A549 (cell line): ENCODE measurements at regions not wholly inside any gene's neighbourhood (a gene's known extent, or its start where the extent isn't known, plus 50 kb on each side); places are given as distances from the start of the nearest gene placed in this dataset.

Experiments used
- ATAC-seq, 2 experiments: fragments of 200-7000 bp in 1 of 2; fragments of >200 bp in 1 of 2; cut with Nextera tagmentation in 1 of 2; cut with Tn5 transposase in 1 of 2; 3 replicates each; pipeline versions ENCODE4 v1.8.0 to v1.9.1; 2018 to 2020; ENCODE audit warnings: mild to moderate bottlenecking in 1 of 2, moderate library complexity in 1 of 2
- CTCF ChIA-PET: fragments of 300-600 bp; sonication (Branson Sonifier 250); formaldehyde crosslinking; extraction: SDS; loops from one replicate; lab custom pipeline; 2021; ENCODE audit warnings: antibody characterized with exemption, inconsistent platforms; lab: Yijun Ruan, JAX
- POLR2A ChIA-PET: fragments of 350-600 bp; formaldehyde crosslinking; extraction: SDS; loops from one replicate; lab custom pipeline; 2021; ENCODE audit warnings: antibody characterized with exemption, inconsistent platforms; lab: Yijun Ruan, JAX
- DNase-seq, 2 experiments: peaks; one replicate each; pipeline versions ENCODE4 v3.0.0 to v3.0.0-alpha.2; 2011 to 2016; ENCODE audit warnings: low read depth in 1 of 2, low spot score in 1 of 2
- FAIRE-seq: peaks from 2 replicates; lab custom pipeline; 2011; peaks lifted over from hg19 to GRCh38; lab: Jason Lieb, UNC
- H3K27ac ChIP-seq, 2 experiments: fragments of >200 bp; sonication (Bioruptor Twin); formaldehyde crosslinking; 3 replicates each; pipeline ENCODE4 v1.5.1; 2016 to 2017
- H3K4me1 ChIP-seq: fragments of >200 bp; sonication (Bioruptor Twin); formaldehyde crosslinking; 3 replicates; pipeline ENCODE4 v1.6.1; 2016
- H3K4me2 ChIP-seq: fragments of >200 bp; sonication (Bioruptor Twin); formaldehyde crosslinking; 3 replicates; pipeline ENCODE4 v1.6.1; 2016
- H3K4me3 ChIP-seq: fragments of >200 bp; sonication (Bioruptor Twin); formaldehyde crosslinking; 3 replicates; pipeline ENCODE4 v1.5.1; 2016
- H3K9me3 ChIP-seq: fragments of >200 bp; sonication (Bioruptor Twin); formaldehyde crosslinking; 3 replicates; pipeline ENCODE4 v1.6.1; 2016
- CBX8 ChIP-seq: fragments of 200-600 bp; sonication (generic); IDR thresholded peaks from 2 replicates; pipeline ENCODE4 v1.6.1; 2016
- ESRRA ChIP-seq: fragments of 150-350 bp; IDR thresholded peaks from 2 replicates; pipeline ENCODE4 v1.6.1; 2014; ENCODE audit warnings: mild to moderate bottlenecking, low read length, borderline replicate concordance
- FOSL2 ChIP-seq, 2 experiments: fragments of 450-650 bp in 1 of 2; fragments of >200 bp in 1 of 2; sonication (Bioruptor Twin) in 1 of 2; formaldehyde crosslinking; IDR thresholded peaks; 2 replicates each; pipeline versions ENCODE4 v1.5.0 to v1.6.1; 2016 to 2020; ENCODE audit warnings: mild to moderate bottlenecking in 1 of 2, moderate library complexity in 1 of 2
- GATA3 ChIP-seq: IDR thresholded peaks from 2 replicates; pipeline ENCODE4 v1.6.1; 2012; ENCODE audit warnings: borderline replicate concordance
- HOXB13 ChIP-seq: fragments of 250-450 bp; sonication (Bioruptor Pico); IDR thresholded peaks from 2 replicates; pipeline ENCODE4 v1.5.0; 2020; ENCODE audit warnings: low read depth, mild to moderate bottlenecking, moderate library complexity
- HOXB5 ChIP-seq: fragments of 250-450 bp; sonication (Bioruptor Pico); IDR thresholded peaks from 2 replicates; pipeline ENCODE4 v1.5.0; 2020; ENCODE audit warnings: mild to moderate bottlenecking, moderate library complexity
- MAFK ChIP-seq: fragments of 450-650 bp; IDR thresholded peaks from 2 replicates; pipeline ENCODE4 v1.6.1; 2014; ENCODE audit not compliant: partially characterized antibody
- NFE2L2 ChIP-seq: fragments of 150-350 bp; conservative IDR thresholded peaks from 2 replicates; pipeline ENCODE4 v1.6.1; 2014; ENCODE audit warnings: low read length
- RAD21 ChIP-seq, 2 experiments: fragments of >200 bp in 1 of 2; sonication (Bioruptor Twin) in 1 of 2; formaldehyde crosslinking in 1 of 2; IDR thresholded peaks in 1 of 2; conservative IDR thresholded peaks in 1 of 2; 2 replicates in 1 of 2; 3 replicates in 1 of 2; pipeline ENCODE4 v1.6.1; 2012 to 2018; ENCODE audit warnings: inconsistent platforms in 1 of 2
- RARB ChIP-seq: fragments of 250-450 bp; sonication (Bioruptor Pico); IDR thresholded peaks from 2 replicates; pipeline ENCODE4 v1.8.0; 2021; ENCODE audit warnings: mild to moderate bottlenecking, moderate library complexity
- RNF2 ChIP-seq: fragments of 200-600 bp; sonication (generic); IDR thresholded peaks from 2 replicates; pipeline ENCODE4 v1.6.1; 2016; ENCODE audit warnings: low read depth, mild to moderate bottlenecking, antibody characterized with exemption, moderate library complexity, borderline replicate concordance
- SMC3 ChIP-seq: fragments of >200 bp; sonication (Bioruptor Twin); formaldehyde crosslinking; IDR thresholded peaks from 3 replicates; pipeline ENCODE4 v1.6.1; 2018; ENCODE audit warnings: inconsistent platforms
- TFCP2L1 ChIP-seq: fragments of 250-450 bp; sonication (Bioruptor Pico); IDR thresholded peaks from 2 replicates; pipeline ENCODE4 v1.5.0; 2021; ENCODE audit warnings: mild to moderate bottlenecking
- TP53 ChIP-seq: fragments of 250-450 bp; sonication (Bioruptor Pico); IDR thresholded peaks from 2 replicates; pipeline ENCODE4 v1.5.0; 2021; ENCODE audit warnings: mild to moderate bottlenecking, moderate library complexity
- ZC3H11A ChIP-seq: fragments of 450-650 bp; IDR thresholded peaks from 2 replicates; pipeline ENCODE4 v1.6.1; 2014; ENCODE audit warnings: antibody characterized with exemption, mild to moderate bottlenecking
- ZFP36 ChIP-seq: fragments of 450-650 bp; IDR thresholded peaks from 2 replicates; pipeline ENCODE4 v1.6.1; 2014; ENCODE audit warnings: borderline replicate concordance; ENCODE audit not compliant: partially characterized antibody
- WGBS: methylation state at CpG from one replicate; pipeline ENCODE4 v1.1.6; 2017; ENCODE audit errors: missing lambda C conversion rate; 5-methylcytosine and 5-hydroxymethylcytosine counted together
- TF ChIP-seq, protein P1 (sequence below): fragments of >200 bp; sonication (Bioruptor Twin); formaldehyde crosslinking; IDR thresholded peaks from 3 replicates; pipeline ENCODE4 v1.6.1; 2016
- TF ChIP-seq, protein P2 (sequence below): fragments of 150-350 bp; IDR thresholded peaks from 2 replicates; pipeline ENCODE4 v1.6.1; 2014; ENCODE audit warnings: low read depth, mild to moderate bottlenecking, low read length
- TF ChIP-seq, protein P3 (sequence below): IDR thresholded peaks from 2 replicates; pipeline ENCODE4 v1.6.1; 2012; ENCODE audit warnings: low read depth, borderline replicate concordance
- TF ChIP-seq, protein P4 (sequence below): fragments of 200-600 bp; sonication (generic); IDR thresholded peaks from 2 replicates; pipeline ENCODE4 v1.6.1; 2016; ENCODE audit warnings: antibody characterized with exemption, mild to moderate bottlenecking, moderate library complexity

DNA sequence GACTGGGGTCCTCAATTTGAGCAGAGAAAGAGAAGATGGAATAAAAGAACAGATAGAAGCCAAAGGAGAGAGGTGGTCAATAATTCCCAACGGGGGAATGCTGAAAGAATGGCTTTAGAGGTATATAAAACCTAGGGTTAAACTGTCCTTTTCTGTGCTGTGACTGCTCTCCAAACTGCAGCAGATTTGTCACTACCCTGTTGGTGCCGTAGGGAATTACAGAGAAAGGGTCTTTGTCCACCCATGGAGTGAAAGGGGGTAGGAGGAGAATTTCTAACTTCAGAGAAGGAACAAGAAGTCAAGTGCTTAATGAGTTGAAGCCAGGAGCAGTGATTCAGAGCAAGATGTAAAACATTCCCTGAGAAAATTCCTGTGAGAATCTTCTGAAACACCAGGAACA, 486.5 kb downstream of the NUP35 start (continued):
- TF ChIP-seq, protein P1, sequence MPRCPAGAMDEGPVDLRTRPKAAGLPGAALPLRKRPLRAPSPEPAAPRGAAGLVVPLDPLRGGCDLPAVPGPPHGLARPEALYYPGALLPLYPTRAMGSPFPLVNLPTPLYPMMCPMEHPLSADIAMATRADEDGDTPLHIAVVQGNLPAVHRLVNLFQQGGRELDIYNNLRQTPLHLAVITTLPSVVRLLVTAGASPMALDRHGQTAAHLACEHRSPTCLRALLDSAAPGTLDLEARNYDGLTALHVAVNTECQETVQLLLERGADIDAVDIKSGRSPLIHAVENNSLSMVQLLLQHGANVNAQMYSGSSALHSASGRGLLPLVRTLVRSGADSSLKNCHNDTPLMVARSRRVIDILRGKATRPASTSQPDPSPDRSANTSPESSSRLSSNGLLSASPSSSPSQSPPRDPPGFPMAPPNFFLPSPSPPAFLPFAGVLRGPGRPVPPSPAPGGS, result no peak
- TF ChIP-seq NFE2L2, result no peak
- TF ChIP-seq, all 56 proteins: peak for 0

DNA sequence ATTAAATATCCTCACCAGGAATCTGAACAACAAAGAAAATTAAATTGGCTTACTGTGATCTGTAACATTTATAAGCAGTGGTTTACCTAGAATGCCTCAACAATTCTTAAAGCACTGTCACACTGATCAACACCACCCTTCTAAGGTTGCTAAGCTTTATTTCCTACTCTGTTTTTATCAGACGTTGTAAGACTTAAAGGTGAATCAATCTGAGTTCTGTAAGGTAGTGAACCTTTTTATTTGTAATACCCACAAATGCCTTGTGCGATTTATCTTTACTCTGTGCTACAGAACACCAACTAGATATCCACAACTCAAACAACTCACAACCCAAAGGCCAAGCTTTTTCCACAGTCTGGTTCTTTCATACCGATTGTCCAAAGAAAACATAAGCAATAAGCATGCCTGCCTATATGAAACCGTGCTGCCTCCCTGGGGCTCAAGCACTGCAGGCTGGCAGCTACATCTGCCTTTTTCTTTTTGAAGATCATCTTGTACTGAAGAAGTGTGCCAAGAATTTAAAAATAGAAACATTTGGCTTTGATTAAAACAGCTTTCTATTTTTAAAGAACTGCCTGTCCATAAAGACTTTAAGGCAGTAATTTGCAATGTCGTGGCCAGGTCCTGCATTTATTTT, 490.7 kb downstream of the NUP35 start:
- Histone ChIP-seq H3K4me1 (no peaks in the 10 kb centered on the region), H3K4me3 (no peak overlapping the region), H3K9me3 (no peaks in the 10 kb centered on the region), H3K27ac (no peak overlapping the region), H3K4me2 (no peak overlapping the region)
- ChIA-PET CTCF (interaction anchor here (1.3 kb wide), 1 partner anchor 17 kb away, joined by 3 read pairs; no protein-coding TSS in a partner anchor), POLR2A (no interaction called here)
- FAIRE-seq (no peak), DNase-seq (no peak), ATAC-seq (no peak)
- WGBS, result 7% methylated on average over 5 of the region's 5 CpGs
- TF ChIP-seq RARB (CRISPR knock-in tag), result no peak
- no peak for TF ChIP-seq CBX8
- no peak for TF ChIP-seq RNF2
- TF ChIP-seq, protein P2, sequence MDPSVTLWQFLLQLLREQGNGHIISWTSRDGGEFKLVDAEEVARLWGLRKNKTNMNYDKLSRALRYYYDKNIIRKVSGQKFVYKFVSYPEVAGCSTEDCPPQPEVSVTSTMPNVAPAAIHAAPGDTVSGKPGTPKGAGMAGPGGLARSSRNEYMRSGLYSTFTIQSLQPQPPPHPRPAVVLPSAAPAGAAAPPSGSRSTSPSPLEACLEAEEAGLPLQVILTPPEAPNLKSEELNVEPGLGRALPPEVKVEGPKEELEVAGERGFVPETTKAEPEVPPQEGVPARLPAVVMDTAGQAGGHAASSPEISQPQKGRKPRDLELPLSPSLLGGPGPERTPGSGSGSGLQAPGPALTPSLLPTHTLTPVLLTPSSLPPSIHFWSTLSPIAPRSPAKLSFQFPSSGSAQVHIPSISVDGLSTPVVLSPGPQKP, result no peak
- TF ChIP-seq ESRRA, result no peak
- no peak for TF ChIP-seq SMC3
- TF ChIP-seq TP53 (CRISPR knock-in tag), result no peak
- TF ChIP-seq TFCP2L1 (CRISPR knock-in tag), result no peak
- TF ChIP-seq FOSL2 (IDR thresholded peaks at IDR 0.05), result no peak
- no peak for TF ChIP-seq FOSL2 (CRISPR knock-in tag; IDR thresholded peaks at IDR 0.05)
- no peak for TF ChIP-seq NFE2L2
- no peak for TF ChIP-seq ZFP36
- TF ChIP-seq, protein P3, sequence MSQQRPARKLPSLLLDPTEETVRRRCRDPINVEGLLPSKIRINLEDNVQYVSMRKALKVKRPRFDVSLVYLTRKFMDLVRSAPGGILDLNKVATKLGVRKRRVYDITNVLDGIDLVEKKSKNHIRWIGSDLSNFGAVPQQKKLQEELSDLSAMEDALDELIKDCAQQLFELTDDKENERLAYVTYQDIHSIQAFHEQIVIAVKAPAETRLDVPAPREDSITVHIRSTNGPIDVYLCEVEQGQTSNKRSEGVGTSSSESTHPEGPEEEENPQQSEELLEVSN, result no peak
- TF ChIP-seq, protein P4, sequence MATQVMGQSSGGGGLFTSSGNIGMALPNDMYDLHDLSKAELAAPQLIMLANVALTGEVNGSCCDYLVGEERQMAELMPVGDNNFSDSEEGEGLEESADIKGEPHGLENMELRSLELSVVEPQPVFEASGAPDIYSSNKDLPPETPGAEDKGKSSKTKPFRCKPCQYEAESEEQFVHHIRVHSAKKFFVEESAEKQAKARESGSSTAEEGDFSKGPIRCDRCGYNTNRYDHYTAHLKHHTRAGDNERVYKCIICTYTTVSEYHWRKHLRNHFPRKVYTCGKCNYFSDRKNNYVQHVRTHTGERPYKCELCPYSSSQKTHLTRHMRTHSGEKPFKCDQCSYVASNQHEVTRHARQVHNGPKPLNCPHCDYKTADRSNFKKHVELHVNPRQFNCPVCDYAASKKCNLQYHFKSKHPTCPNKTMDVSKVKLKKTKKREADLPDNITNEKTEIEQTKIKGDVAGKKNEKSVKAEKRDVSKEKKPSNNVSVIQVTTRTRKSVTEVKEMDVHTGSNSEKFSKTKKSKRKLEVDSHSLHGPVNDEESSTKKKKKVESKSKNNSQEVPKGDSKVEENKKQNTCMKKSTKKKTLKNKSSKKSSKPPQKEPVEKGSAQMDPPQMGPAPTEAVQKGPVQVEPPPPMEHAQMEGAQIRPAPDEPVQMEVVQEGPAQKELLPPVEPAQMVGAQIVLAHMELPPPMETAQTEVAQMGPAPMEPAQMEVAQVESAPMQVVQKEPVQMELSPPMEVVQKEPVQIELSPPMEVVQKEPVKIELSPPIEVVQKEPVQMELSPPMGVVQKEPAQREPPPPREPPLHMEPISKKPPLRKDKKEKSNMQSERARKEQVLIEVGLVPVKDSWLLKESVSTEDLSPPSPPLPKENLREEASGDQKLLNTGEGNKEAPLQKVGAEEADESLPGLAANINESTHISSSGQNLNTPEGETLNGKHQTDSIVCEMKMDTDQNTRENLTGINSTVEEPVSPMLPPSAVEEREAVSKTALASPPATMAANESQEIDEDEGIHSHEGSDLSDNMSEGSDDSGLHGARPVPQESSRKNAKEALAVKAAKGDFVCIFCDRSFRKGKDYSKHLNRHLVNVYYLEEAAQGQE, result no peak
- TF ChIP-seq RAD21 (conservative IDR thresholded peaks at IDR 0.05 in 1 of 2, IDR thresholded peaks at IDR 0.05 in 1 of 2), result no peak
- no peak for TF ChIP-seq GATA3
- TF ChIP-seq MAFK, result no peak
- no peak for TF ChIP-seq ZC3H11A
- TF ChIP-seq HOXB13 (CRISPR knock-in tag), result no peak
- no peak for TF ChIP-seq HOXB5 (CRISPR knock-in tag)
- TF ChIP-seq, all 56 proteins: peak for 0
